Cardiac fibroblast (primary cell): ENCODE measurements at regions not wholly inside any gene's neighbourhood (a gene's known extent, or its start where the extent isn't known, plus 50 kb on each side); places are given as distances from the start of the nearest gene placed in this dataset.

Source experiments
- DNase-seq, 2 donors: peaks; one replicate each; pipeline versions ENCODE4 v3.0.0 to v3.0.0-alpha.2; 2010; ENCODE audit warnings: low read depth in 2 of 2
- H3K4me3 ChIP-seq, 2 donors: replicated peaks in 1 of 2; 1 replicate in 1 of 2; 2 replicates in 1 of 2; pipeline ENCODE4 v1.5.1; 2011; ENCODE audit warnings: low read depth in 2 of 2, low read length in 2 of 2, mild to moderate bottlenecking in 2 of 2, moderate library complexity in 1 of 2
- TF ChIP-seq, protein P1 (sequence below): IDR thresholded peaks from one replicate; pipeline ENCODE4 v1.5.1; 2011; ENCODE audit warnings: low read depth, mild to moderate bottlenecking, low read length, inconsistent platforms

GRCh38 chr4:157983300-157983699, 189.5 kb downstream of the GASK1B start:
- no peak overlapping the region for H3K4me3 ChIP-seq
- TF ChIP-seq, protein P1, sequence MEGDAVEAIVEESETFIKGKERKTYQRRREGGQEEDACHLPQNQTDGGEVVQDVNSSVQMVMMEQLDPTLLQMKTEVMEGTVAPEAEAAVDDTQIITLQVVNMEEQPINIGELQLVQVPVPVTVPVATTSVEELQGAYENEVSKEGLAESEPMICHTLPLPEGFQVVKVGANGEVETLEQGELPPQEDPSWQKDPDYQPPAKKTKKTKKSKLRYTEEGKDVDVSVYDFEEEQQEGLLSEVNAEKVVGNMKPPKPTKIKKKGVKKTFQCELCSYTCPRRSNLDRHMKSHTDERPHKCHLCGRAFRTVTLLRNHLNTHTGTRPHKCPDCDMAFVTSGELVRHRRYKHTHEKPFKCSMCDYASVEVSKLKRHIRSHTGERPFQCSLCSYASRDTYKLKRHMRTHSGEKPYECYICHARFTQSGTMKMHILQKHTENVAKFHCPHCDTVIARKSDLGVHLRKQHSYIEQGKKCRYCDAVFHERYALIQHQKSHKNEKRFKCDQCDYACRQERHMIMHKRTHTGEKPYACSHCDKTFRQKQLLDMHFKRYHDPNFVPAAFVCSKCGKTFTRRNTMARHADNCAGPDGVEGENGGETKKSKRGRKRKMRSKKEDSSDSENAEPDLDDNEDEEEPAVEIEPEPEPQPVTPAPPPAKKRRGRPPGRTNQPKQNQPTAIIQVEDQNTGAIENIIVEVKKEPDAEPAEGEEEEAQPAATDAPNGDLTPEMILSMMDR: no peak
- peak in 1 of 2 donors; percentile 37 for DNase-seq

- no peak for DNase-seq
- TF ChIP-seq, protein P1: no peak
- no peak overlapping the region for H3K4me3 ChIP-seq
Observed at GRCh38 chr4:157980158-157980557, 192.7 kb downstream of the GASK1B start.

DNA sequence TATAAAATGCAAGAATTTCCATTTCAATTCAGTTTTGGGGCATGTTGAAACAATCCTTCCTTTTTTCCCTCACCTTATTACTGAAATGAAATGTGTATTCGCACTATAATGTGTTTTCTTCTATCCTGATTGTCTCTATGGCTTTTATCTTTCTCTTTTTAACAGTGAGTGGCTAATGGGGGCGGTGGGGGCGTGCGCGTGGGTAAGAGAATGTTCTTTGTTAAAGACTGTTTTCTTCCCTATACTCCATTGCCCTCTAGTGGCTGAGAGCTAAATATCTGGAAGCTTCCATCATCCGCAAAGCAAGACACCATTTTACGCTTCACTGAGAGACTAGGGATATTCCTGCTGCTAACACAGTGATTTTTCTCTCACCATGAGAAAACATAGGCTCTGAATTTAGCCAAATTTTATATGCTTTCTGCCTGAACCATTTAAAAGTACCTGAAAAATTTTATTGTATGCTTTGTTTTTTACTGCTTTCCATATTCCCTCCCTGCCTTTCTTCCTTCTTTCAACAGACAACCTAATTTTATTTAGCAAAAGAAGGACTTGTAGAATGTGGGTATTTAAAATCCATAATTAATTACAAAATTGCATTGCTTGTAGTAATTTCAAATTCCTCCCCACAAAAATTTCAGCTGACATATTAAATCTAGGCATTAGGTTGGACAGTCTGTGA, 194.0 kb downstream of the GASK1B start:
- TF ChIP-seq, protein P1: peak; percentile 75
- DNase-seq: peak; percentile 79 to 81
- peak overlapping the region in 1 of 2 donors; percentile 18 for H3K4me3 ChIP-seq

GRCh38 chr4:157977086-157977485, 195.7 kb downstream of the GASK1B start:
- DNase-seq: no peak
- no peak overlapping the region for H3K4me3 ChIP-seq
- TF ChIP-seq, protein P1: no peak

- TF ChIP-seq, protein P1: no peak
- no peak for DNase-seq
- no peak overlapping the region for H3K4me3 ChIP-seq
Observed at GRCh38 chr4:157973297-157973696, 199.5 kb downstream of the GASK1B start.

DNA sequence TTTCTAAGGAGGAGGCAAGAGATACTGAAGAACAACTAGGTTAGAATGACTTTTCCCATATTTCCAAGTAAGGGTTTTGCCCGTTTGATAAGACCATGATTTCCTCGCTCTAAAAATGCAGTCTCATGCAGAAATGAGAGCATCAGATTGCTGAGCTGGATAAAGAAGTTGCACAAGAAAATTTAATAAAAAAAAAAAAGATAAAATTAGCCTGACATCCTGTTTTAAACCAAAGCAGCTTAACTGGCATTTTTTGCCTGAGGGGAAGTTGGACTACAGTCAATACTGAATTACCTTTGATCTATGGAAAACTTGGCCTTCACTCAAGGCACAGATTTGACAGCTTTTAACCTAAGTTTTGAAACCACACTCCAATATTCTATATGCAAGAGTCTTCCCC, 208.4 kb downstream of the GASK1B start:
- H3K4me3 ChIP-seq: no peak overlapping the region
- TF ChIP-seq, protein P1: no peak
- DNase-seq: peak in 1 of 2 donors; percentile 15
